H1 (cell line): ENCODE measurements at regions not wholly inside any gene's neighbourhood (a gene's known extent, or its start where the extent isn't known, plus 50 kb on each side); places are given as distances from the start of the nearest gene placed in this dataset.

Source experiments
- EP300 ChIP-seq, 2 experiments: IDR thresholded peaks; 1 replicate in 1 of 2; 2 replicates in 1 of 2; pipeline ENCODE4 v1.6.1; 2011 to 2012; ENCODE audit warnings: low read depth in 2 of 2, low read length in 2 of 2, mild to moderate bottlenecking in 2 of 2, borderline replicate concordance in 1 of 2, inconsistent platforms in 1 of 2, moderate library complexity in 1 of 2
- HDAC6 ChIP-seq: IDR thresholded peaks from one replicate; pipeline ENCODE4 v1.7.1; 2012; ENCODE audit warnings: low read depth, mild to moderate bottlenecking, inconsistent platforms, low read length, moderate library complexity
- JUND ChIP-seq: IDR thresholded peaks from 2 replicates; pipeline ENCODE4 v1.6.1; 2011; ENCODE audit warnings: mild to moderate bottlenecking, improper control_type of control experiment, low read length
- MAFK ChIP-seq: IDR thresholded peaks from 2 replicates; pipeline ENCODE4 v1.6.1; 2012; ENCODE audit warnings: low read depth, mild to moderate bottlenecking, improper control_type of control experiment, low read length
- TAF7 ChIP-seq: optimal IDR thresholded peaks from 2 replicates; pipeline ENCODE3; 2011; ENCODE audit warnings: low read depth, mild to moderate bottlenecking, inconsistent platforms, low read length, moderate library complexity, borderline replicate concordance
- TCF12 ChIP-seq: IDR thresholded peaks from 2 replicates; pipeline ENCODE4 v1.6.1; 2011; ENCODE audit warnings: low read depth, mild to moderate bottlenecking, low read length

DNA sequence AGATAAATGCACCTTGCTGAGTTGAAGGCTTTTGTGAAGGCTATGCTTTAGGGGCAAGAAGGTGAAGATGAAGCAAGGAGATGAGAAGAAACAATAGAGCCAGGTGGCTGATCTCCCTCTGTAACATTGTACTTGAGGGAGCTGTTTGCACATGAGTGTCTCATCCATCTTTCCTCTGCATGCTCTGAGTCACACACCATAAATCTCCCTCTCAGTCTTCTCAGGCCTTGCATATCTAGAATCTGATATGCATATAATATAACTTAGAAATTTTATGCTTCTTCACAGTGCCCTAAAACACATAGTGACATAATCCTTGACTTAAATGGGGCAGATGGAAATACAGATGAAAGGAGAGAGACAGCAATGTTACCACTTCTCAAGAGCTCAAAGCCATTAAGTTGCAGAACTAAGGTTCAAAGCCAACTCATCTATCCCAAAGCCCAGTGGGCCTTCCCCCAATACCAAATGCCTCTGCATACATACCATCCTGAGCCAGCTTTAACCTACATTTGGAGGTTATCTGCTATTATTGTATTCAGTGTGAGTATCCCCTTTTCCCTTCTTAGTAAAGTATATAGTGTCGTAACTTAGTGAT, 62.4 kb upstream of the STXBP5 start (continued):
- no peak for TF ChIP-seq MAFK
- no peak for TF ChIP-seq HDAC6
- TF ChIP-seq TCF12 = no peak
- TF ChIP-seq TAF7 = no peak
- no peak for TF ChIP-seq JUND
- no peak for TF ChIP-seq EP300 (IDR thresholded peaks at IDR 0.05; ENCODE audit: borderline replicate concordance in 1 of 2, low read depth in 2 of 2, low read length in 2 of 2)
